ENCODE measurements at regions not wholly inside any gene's neighbourhood (a gene's known extent, or its start where the extent isn't known, plus 50 kb on each side); places are given as distances from the start of the nearest gene placed in this dataset.
"Not testable (repeated sequence)": the region's sequence is repeated elsewhere in the genome, so short reads cannot be mapped to it uniquely, and the experiment has no call there.

GRCh38 chr2:82075875-82076274 is 1771.3 kb upstream of the LRRTM1 start:
- TF ChIP-seq EZH2 (IDR thresholded peaks at IDR 0.05) (no peak), POLR2AphosphoS5 (IDR thresholded peaks at IDR 0.05; ENCODE audit: borderline replicate concordance, low read depth, low read length) (no peak), FOXP2 (optimal IDR thresholded peaks at IDR 0.05; ENCODE audit: control extremely low read depth, extremely low read length, insufficient read depth) (no peak)
- DNase-seq (ENCODE audit: low read depth, low spot score), result no peak
- H3K27ac ChIP-seq, result no peak overlapping the region

GRCh38 chr2:82062463-82062862 is 1757.9 kb upstream of the LRRTM1 start:
- DNase-seq (ENCODE audit: low read depth, low spot score), result no peak
- no peak for TF ChIP-seq FOXP2 (optimal IDR thresholded peaks at IDR 0.05; ENCODE audit: control extremely low read depth, extremely low read length, insufficient read depth)
- TF ChIP-seq EZH2 (IDR thresholded peaks at IDR 0.05), result no peak
- no peak for TF ChIP-seq POLR2AphosphoS5 (IDR thresholded peaks at IDR 0.05; ENCODE audit: borderline replicate concordance, low read depth, low read length)
- H3K9me3 ChIP-seq (ENCODE audit: low read depth, low read length), result no peaks in the 10 kb centered on the region
- no peaks in the 10 kb centered on the region for H3K36me3 ChIP-seq (ENCODE audit: insufficient read depth, low read length)
- H3K4me3 ChIP-seq, result no peak overlapping the region
- H3K27ac ChIP-seq, result no peak overlapping the region
- H3K9ac ChIP-seq (ENCODE audit: insufficient read length), result no peak overlapping the region

More at GRCh38 chr2:82075875-82076274, 1771.3 kb upstream of the LRRTM1 start:
- H3K4me3 ChIP-seq, result no peak overlapping the region
- H3K36me3 ChIP-seq (ENCODE audit: insufficient read depth, low read length), result no peaks in the 10 kb centered on the region
- H3K9me3 ChIP-seq (ENCODE audit: low read depth, low read length), result no peaks in the 10 kb centered on the region
- H3K9ac ChIP-seq (ENCODE audit: insufficient read length), result no peak overlapping the region

GRCh38 chr2:82055846-82056245 is 1751.3 kb upstream of the LRRTM1 start:
- H3K9me3 ChIP-seq (ENCODE audit: low read depth, low read length), result no peaks in the 10 kb centered on the region
- H3K9ac ChIP-seq (ENCODE audit: insufficient read length), result no peak overlapping the region
- H3K36me3 ChIP-seq (ENCODE audit: insufficient read depth, low read length), result no peaks in the 10 kb centered on the region
- no peak for TF ChIP-seq EZH2 (IDR thresholded peaks at IDR 0.05)
- no peak for TF ChIP-seq POLR2AphosphoS5 (IDR thresholded peaks at IDR 0.05; ENCODE audit: borderline replicate concordance, low read depth, low read length)
- no peak for TF ChIP-seq FOXP2 (optimal IDR thresholded peaks at IDR 0.05; ENCODE audit: control extremely low read depth, extremely low read length, insufficient read depth)
- no peak overlapping the region for H3K4me3 ChIP-seq
- DNase-seq (ENCODE audit: low read depth, low spot score), result no peak
- H3K27ac ChIP-seq, result no peak overlapping the region

GRCh38 chr2:82043867-82044266 is 1739.3 kb upstream of the LRRTM1 start:
- Histone ChIP-seq H3K9me3 (ENCODE audit: low read depth, low read length) (no peaks in the 10 kb centered on the region), H3K4me3 (no peak overlapping the region), H3K36me3 (ENCODE audit: insufficient read depth, low read length) (no peaks in the 10 kb centered on the region), H3K27ac (no peak overlapping the region), H3K9ac (ENCODE audit: insufficient read length) (no peak overlapping the region)
- no peak for TF ChIP-seq FOXP2 (optimal IDR thresholded peaks at IDR 0.05; ENCODE audit: control extremely low read depth, extremely low read length, insufficient read depth)
- no peak for TF ChIP-seq POLR2AphosphoS5 (IDR thresholded peaks at IDR 0.05; ENCODE audit: borderline replicate concordance, low read depth, low read length)
- no peak for TF ChIP-seq EZH2 (IDR thresholded peaks at IDR 0.05)
- DNase-seq (ENCODE audit: low read depth, low spot score), result no peak

- no peaks in the 10 kb centered on the region for H3K9me3 ChIP-seq (ENCODE audit: low read depth, low read length)
- no peak overlapping the region for H3K27ac ChIP-seq
- H3K9ac ChIP-seq (ENCODE audit: insufficient read length), result no peak overlapping the region
- no peak for DNase-seq (ENCODE audit: low read depth, low spot score)
- TF ChIP-seq FOXP2 (optimal IDR thresholded peaks at IDR 0.05; ENCODE audit: control extremely low read depth, extremely low read length, insufficient read depth) (no peak), EZH2 (IDR thresholded peaks at IDR 0.05) (no peak), POLR2AphosphoS5 (IDR thresholded peaks at IDR 0.05; ENCODE audit: borderline replicate concordance, low read depth, low read length) (no peak)
- H3K36me3 ChIP-seq (ENCODE audit: insufficient read depth, low read length), result no peaks in the 10 kb centered on the region
- no peak overlapping the region for H3K4me3 ChIP-seq
Measured at GRCh38 chr2:82027921-82028615, 1723.5 kb upstream of the LRRTM1 start.

GRCh38 chr2:82023710-82024109 is 1719.2 kb upstream of the LRRTM1 start:
- TF ChIP-seq FOXP2 (optimal IDR thresholded peaks at IDR 0.05; ENCODE audit: control extremely low read depth, extremely low read length, insufficient read depth) (no peak), EZH2 (IDR thresholded peaks at IDR 0.05) (no peak), POLR2AphosphoS5 (IDR thresholded peaks at IDR 0.05; ENCODE audit: borderline replicate concordance, low read depth, low read length) (no peak)
- Histone ChIP-seq H3K9me3 (ENCODE audit: low read depth, low read length) (no peaks in the 10 kb centered on the region), H3K36me3 (ENCODE audit: insufficient read depth, low read length) (no peaks in the 10 kb centered on the region), H3K27ac (no peak overlapping the region), H3K9ac (ENCODE audit: insufficient read length) (no peak overlapping the region), H3K4me3 (no peak overlapping the region)
- DNase-seq (ENCODE audit: low read depth, low spot score), result no peak

GRCh38 chr2:82013641-82014040 is 1709.1 kb upstream of the LRRTM1 start:
- H3K36me3 ChIP-seq (ENCODE audit: insufficient read depth, low read length), result no peaks in the 10 kb centered on the region
- no peak overlapping the region for H3K27ac ChIP-seq
- H3K9me3 ChIP-seq (ENCODE audit: low read depth, low read length), result no peaks in the 10 kb centered on the region
- H3K4me3 ChIP-seq, result no peak overlapping the region
- no peak overlapping the region for H3K9ac ChIP-seq (ENCODE audit: insufficient read length)
- TF ChIP-seq FOXP2 (optimal IDR thresholded peaks at IDR 0.05; ENCODE audit: control extremely low read depth, extremely low read length, insufficient read depth), result no peak
- TF ChIP-seq POLR2AphosphoS5 (IDR thresholded peaks at IDR 0.05; ENCODE audit: borderline replicate concordance, low read depth, low read length), result no peak
- TF ChIP-seq EZH2 (IDR thresholded peaks at IDR 0.05), result no peak
- no peak for DNase-seq (ENCODE audit: low read depth, low spot score)

GRCh38 chr2:82007071-82007664 is 1702.6 kb upstream of the LRRTM1 start:
- H3K4me3 ChIP-seq, result peak overlapping the region; percentile 59
- no peak overlapping the region for H3K9ac ChIP-seq (ENCODE audit: insufficient read length)
- TF ChIP-seq FOXP2 (optimal IDR thresholded peaks at IDR 0.05; ENCODE audit: control extremely low read depth, extremely low read length, insufficient read depth), result no peak
- no peak for TF ChIP-seq EZH2 (IDR thresholded peaks at IDR 0.05)
- no peak for TF ChIP-seq POLR2AphosphoS5 (IDR thresholded peaks at IDR 0.05; ENCODE audit: borderline replicate concordance, low read depth, low read length)
- no peaks in the 10 kb centered on the region for H3K9me3 ChIP-seq (ENCODE audit: low read depth, low read length)
- no peaks in the 10 kb centered on the region for H3K36me3 ChIP-seq (ENCODE audit: insufficient read depth, low read length)
- H3K27ac ChIP-seq, result peak overlapping the region; percentile 89
- DNase-seq (ENCODE audit: low read depth, low spot score), result peak; percentile 61

GRCh38 chr2:82005889-82006288 is 1701.3 kb upstream of the LRRTM1 start:
- peak overlapping the region; percentile 89; the same call in 1 of the 2 replicates for H3K27ac ChIP-seq
- not testable (repeated sequence) for H3K4me3 ChIP-seq; H3K9ac ChIP-seq (ENCODE audit: insufficient read length); DNase-seq (ENCODE audit: low read depth, low spot score); H3K36me3 ChIP-seq (ENCODE audit: insufficient read depth, low read length); H3K9me3 ChIP-seq (ENCODE audit: low read depth, low read length)

All from SK-N-MC (cell line).